OCI-LY7 (cell line): ENCODE measurements at regions not wholly inside any gene's neighbourhood (a gene's known extent, or its start where the extent isn't known, plus 50 kb on each side); places are given as distances from the start of the nearest gene placed in this dataset.

ENCODE experiments used
- BruUV-seq: library from RNA; stranded (reverse); fragments of 400-500 nt; replicated peaks from 2 replicates; lab custom pipeline; 2021; lab: Mats Ljungman, UMichigan
- CTCF ChIA-PET: fragments of 300-600 bp; sonication (Branson Sonifier 250); formaldehyde crosslinking; loops from one replicate; lab custom pipeline; 2022; ENCODE audit warnings: antibody characterized with exemption; ENCODE audit not compliant: unreplicated experiment; lab: Charles Lee
- POLR2A ChIA-PET: fragments of 300-600 bp; sonication (Branson Sonifier 250); formaldehyde crosslinking; loops from one replicate; lab custom pipeline; 2022; ENCODE audit warnings: antibody characterized with exemption; lab: Charles Lee
- DNase-seq: peaks from one replicate; pipeline ENCODE4 v3.0.0-alpha.2; 2015; ENCODE audit warnings: low spot score
- H2AFZ ChIP-seq: fragments of 200-600 bp; sonication (generic), shearing (Covaris generic); 2 replicates; pipeline ENCODE4 v1.6.1; 2014; ENCODE audit warnings: mild to moderate bottlenecking, antibody characterized with exemption, low read length, moderate library complexity
- H3K27ac ChIP-seq: fragments of 200-600 bp; sonication (generic); 2 replicates; pipeline ENCODE4 v1.5.1; 2014; ENCODE audit warnings: mixed run types, low read depth, mild to moderate bottlenecking, moderate library complexity, low read length, inconsistent platforms; ENCODE audit not compliant: poor library complexity, severe bottlenecking
- H3K36me3 ChIP-seq: fragments of 200-600 bp; sonication (generic); 2 replicates; pipeline ENCODE4 v1.6.1; 2014; ENCODE audit warnings: mild to moderate bottlenecking, antibody characterized with exemption, low read length, moderate library complexity, mixed read lengths; ENCODE audit not compliant: insufficient read depth
- H3K4me1 ChIP-seq: fragments of 200-600 bp; sonication (generic); 2 replicates; pipeline ENCODE4 v1.5.1; 2014; ENCODE audit warnings: mild to moderate bottlenecking, low read length; ENCODE audit not compliant: insufficient read depth, poor library complexity, severe bottlenecking
- H3K4me2 ChIP-seq: fragments of 200-600 bp; sonication (generic); 2 replicates; pipeline ENCODE4 v1.6.1; 2014; ENCODE audit warnings: mild to moderate bottlenecking, low read length
- H3K4me3 ChIP-seq: fragments of 200-600 bp; sonication (generic); 2 replicates; pipeline ENCODE4 v1.5.1; 2014; ENCODE audit warnings: mild to moderate bottlenecking, low read depth, low read length; ENCODE audit not compliant: poor library complexity, severe bottlenecking
- H3K79me2 ChIP-seq: fragments of 200-600 bp; sonication (generic); 2 replicates; pipeline ENCODE4 v1.6.1; 2016; ENCODE audit warnings: low read depth, mild to moderate bottlenecking, low read length, moderate library complexity, mixed read lengths; ENCODE audit not compliant: insufficient read depth
- H3K9me2 ChIP-seq: fragments of 200-600 bp; sonication (generic); 2 replicates; pipeline ENCODE4 v1.6.1; 2016; ENCODE audit warnings: mild to moderate bottlenecking, low read length, mixed read lengths; ENCODE audit not compliant: insufficient read depth
- H3K9me3 ChIP-seq: fragments of 200-600 bp; sonication (generic); 2 replicates; pipeline ENCODE4 v1.6.1; 2014; ENCODE audit warnings: mild to moderate bottlenecking, mixed run types, low read length, mixed read lengths
- H4K20me1 ChIP-seq: fragments of 200-600 bp; sonication (generic); 2 replicates; pipeline ENCODE4 v1.6.1; 2014; ENCODE audit warnings: mild to moderate bottlenecking, antibody characterized with exemption, low read length, moderate library complexity, mixed read lengths; ENCODE audit not compliant: insufficient read depth
- CTCF ChIP-seq: fragments of 200-600 bp; sonication (generic); conservative IDR thresholded peaks from 2 replicates; pipeline ENCODE4 v1.5.1; 2014; ENCODE audit warnings: mild to moderate bottlenecking, antibody characterized with exemption, low read length, moderate library complexity, mixed read lengths
- EZH2phosphoT487 ChIP-seq: fragments of 200-600 bp; sonication (generic); IDR thresholded peaks from 2 replicates; pipeline ENCODE4 v1.6.1; 2018; ENCODE audit warnings: low read depth, borderline replicate concordance, mild to moderate bottlenecking, mixed run types, antibody characterized with exemption, low read length, moderate library complexity, mixed read lengths
- intact Hi-C: fragments of 100-400 bp; cut with micrococcal nuclease; formaldehyde crosslinking; loops from one replicate; pipeline ENCODE4 v1.10.0; 2022; ENCODE audit not compliant: unreplicated experiment

DNA sequence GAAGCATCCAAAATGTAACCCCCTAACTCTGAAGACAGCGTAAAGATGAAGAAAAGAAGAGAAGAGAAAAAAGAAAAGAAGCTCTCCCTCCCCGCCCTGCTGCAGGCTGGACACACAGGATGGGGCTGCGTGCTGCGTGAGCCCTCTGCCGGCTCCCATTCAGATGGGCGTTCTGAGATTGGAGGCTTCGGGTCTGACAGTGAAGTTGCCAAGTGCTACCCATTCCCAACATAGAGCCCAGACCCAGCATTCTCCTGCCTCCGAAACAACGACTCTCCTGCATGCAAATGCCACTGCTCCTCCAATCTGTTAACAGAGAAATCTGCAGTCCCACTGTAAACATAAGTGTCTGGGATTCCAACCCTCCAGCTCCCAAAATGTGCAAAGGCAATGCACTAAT, 234.9 kb downstream of the BCL11A start:
- no peaks in the 10 kb centered on the region for H3K9me3 ChIP-seq
- intact Hi-C loops = loop anchor here (2.0 to 10.0 kb wide), 2 partner anchors 232 to 434 kb away; no protein-coding TSS in a partner anchor
- no peaks in the 10 kb centered on the region for H3K9me2 ChIP-seq
- H2AFZ ChIP-seq = peak overlapping the region; percentile 84
- BruUV-seq = no TSS peak
- H3K4me3 ChIP-seq = peak overlapping the region; percentile 47
- ChIA-PET CTCF (interaction anchor here (1.0 kb wide), 2 partner anchors 15 to 260 kb away, joined by 3 to 11 read pairs; no protein-coding TSS in a partner anchor), POLR2A (interaction anchor here (0.7 to 5.4 kb wide), 19 partner anchors 9 to 229 kb away, joined by 3 to 80 read pairs (median 5); no protein-coding TSS in a partner anchor)
- H4K20me1 ChIP-seq = no peaks in the 10 kb centered on the region
- H3K36me3 ChIP-seq = no peaks in the 10 kb centered on the region
- H3K4me1 ChIP-seq = peaks cover 79% of the 10 kb centered on the region
- peak overlapping the region; percentile 79 for H3K4me2 ChIP-seq
- 0 out of 2 replicates have a peak, but pooled peaks have one; percentile 40 for TF ChIP-seq CTCF
- no peak for TF ChIP-seq EZH2phosphoT487
- peak overlapping the region; percentile 92 for H3K27ac ChIP-seq
- DNase-seq = peak; percentile 60
- H3K79me2 ChIP-seq = no peaks in the 10 kb centered on the region

GRCh38 chr2:60317844-60318243, 235.6 kb downstream of the BCL11A start:
- H3K9me2 ChIP-seq = no peaks in the 10 kb centered on the region
- peak; percentile 92 for DNase-seq
- POLR2A ChIA-PET = interaction anchor here (0.7 to 5.4 kb wide), 16 partner anchors 8 to 232 kb away, joined by 3 to 80 read pairs (median 4); no protein-coding TSS in a partner anchor
- TF ChIP-seq EZH2phosphoT487 (no peak), CTCF (no peak)
- CTCF ChIA-PET = interaction anchor here (0.7 to 1.0 kb wide), 2 partner anchors 13 to 259 kb away, joined by 3 read pairs; no protein-coding TSS in a partner anchor
- no peaks in the 10 kb centered on the region for H3K36me3 ChIP-seq
- H4K20me1 ChIP-seq = no peaks in the 10 kb centered on the region
- H3K27ac ChIP-seq = peak overlapping the region; percentile 92
- peak overlapping the region; percentile 79 for H3K4me2 ChIP-seq
- no peaks in the 10 kb centered on the region for H3K79me2 ChIP-seq
- no TSS peak for BruUV-seq
- H3K4me3 ChIP-seq = peak overlapping the region; percentile 47
- intact Hi-C loops = loop anchor here (2.0 to 10.0 kb wide), 2 partner anchors 233 to 433 kb away; no protein-coding TSS in a partner anchor
- peak overlapping the region; percentile 84 for H2AFZ ChIP-seq
- peaks cover 86% of the 10 kb centered on the region for H3K4me1 ChIP-seq
- H3K9me3 ChIP-seq = no peaks in the 10 kb centered on the region

GRCh38 chr2:60317034-60317386, 236.4 kb downstream of the BCL11A start:
- peaks cover 94% of the 10 kb centered on the region for H3K4me1 ChIP-seq
- peak overlapping the region; percentile 84 for H2AFZ ChIP-seq
- H3K9me3 ChIP-seq = no peaks in the 10 kb centered on the region
- no peaks in the 10 kb centered on the region for H4K20me1 ChIP-seq
- intact Hi-C loops = loop anchor here (10.0 kb wide), 1 partner anchor 432 kb away; no protein-coding TSS in a partner anchor
- TF ChIP-seq EZH2phosphoT487 = no peak
- TF ChIP-seq CTCF = no peak
- H3K79me2 ChIP-seq = no peaks in the 10 kb centered on the region
- no peak for DNase-seq
- peak overlapping the region; percentile 79 for H3K4me2 ChIP-seq
- POLR2A ChIA-PET = interaction anchor here (0.7 to 5.4 kb wide), 13 partner anchors 7 to 233 kb away, joined by 3 to 80 read pairs (median 7); no protein-coding TSS in a partner anchor
- no peaks in the 10 kb centered on the region for H3K36me3 ChIP-seq
- CTCF ChIA-PET = no interaction called here
- no TSS peak for BruUV-seq
- H3K27ac ChIP-seq = peak overlapping the region; percentile 92
- H3K9me2 ChIP-seq = no peaks in the 10 kb centered on the region
- H3K4me3 ChIP-seq = peak overlapping the region; percentile 47
